ENCODE measurements at regions not wholly inside any gene's neighbourhood (a gene's known extent, or its start where the extent isn't known, plus 50 kb on each side); places are given as distances from the start of the nearest gene placed in this dataset.

DNA sequence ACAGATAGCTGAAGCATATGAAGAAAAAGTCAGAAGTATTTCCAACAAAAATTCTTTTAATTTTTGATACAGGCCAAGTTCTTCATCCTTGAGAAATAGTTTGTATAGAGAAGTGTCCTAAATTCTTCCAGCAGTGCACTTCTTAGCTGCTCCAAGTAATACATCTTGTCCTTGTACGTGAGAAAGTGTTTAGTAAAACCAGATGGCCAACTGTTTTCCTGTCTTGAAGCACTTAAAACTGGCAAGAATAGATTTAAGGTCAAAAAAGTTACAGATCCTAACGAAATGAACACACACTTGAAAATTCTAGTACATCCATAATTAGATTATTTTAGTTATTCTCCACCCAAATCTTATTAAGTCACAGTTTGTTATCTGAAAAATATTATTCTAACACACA lies 52.2 kb upstream of the HSF2 start:
- no peaks in the 10 kb centered on the region for H3K79me2 ChIP-seq (ENCODE audit: insufficient read depth, low read length)
- DNase-seq (ENCODE audit: low spot score), result no peak
- H3K36me3 ChIP-seq (replicated peaks in 1 of 2; ENCODE audit: control insufficient read depth in 1 of 2, insufficient read depth in 2 of 2, low read length in 2 of 2), result no peaks in the 10 kb centered on the region
- H4K20me1 ChIP-seq (ENCODE audit: insufficient read depth, low read length), result no peaks in the 10 kb centered on the region
- no peak for ATAC-seq
- no peak overlapping the region for H2AFZ ChIP-seq (ENCODE audit: low read length)
- FAIRE-seq, result no peak
- no peaks in the 10 kb centered on the region for H3K4me1 ChIP-seq (ENCODE audit: insufficient read depth, low read length)
- no peak overlapping the region for H3K27ac ChIP-seq (ENCODE audit: extremely low read length, insufficient read depth, low read length)
- BruUV-seq (replicated peaks), result no TSS peak
- no peak overlapping the region for H3K4me3 ChIP-seq (replicated peaks in 1 of 3; ENCODE audit: insufficient read depth in 1 of 3, low read depth in 2 of 3, low read length in 3 of 3)
- H3K9me3 ChIP-seq (ENCODE audit: low read length), result no peaks in the 10 kb centered on the region
- CTCF ChIA-PET (ENCODE audit: low intra/inter-chr PET ratio, low total read pairs), result no interaction called here
- in situ Hi-C loops (cut with HindIII; ENCODE audit: extremely low pct_ligation_motif_present, low pct_unique_long_range_greater_than_20kb), result no loop called here
- no peaks in the 10 kb centered on the region for H3K27me3 ChIP-seq (ENCODE audit: control insufficient read depth in 1 of 2, insufficient read depth in 2 of 2, low read length in 2 of 2)
- intact Hi-C loops (cut with micrococcal nuclease; ENCODE audit: unreplicated experiment), result no loop called here
- WGBS (ENCODE audit: low lambda C conversion rate), result 2% methylated on average over 2 of the region's 2 CpGs
- no peak overlapping the region for H3K4me2 ChIP-seq (ENCODE audit: low read depth, low read length)
- POLR2A ChIA-PET, result no interaction called here
- H3K9ac ChIP-seq (ENCODE audit: insufficient read depth, low read depth, low read length), result no peak overlapping the region
- TF ChIP-seq ZNF484 (CRISPR knock-in tag; IDR thresholded peaks at IDR 0.05; ENCODE audit: borderline replicate concordance, low read depth) (no peak), ZNF34 (CRISPR knock-in tag; IDR thresholded peaks at IDR 0.05; ENCODE audit: borderline replicate concordance) (no peak), ZFP1 (CRISPR knock-in tag; IDR thresholded peaks at IDR 0.05) (no peak), CBFB (CRISPR knock-in tag; IDR thresholded peaks at IDR 0.05) (no peak)

DNA sequence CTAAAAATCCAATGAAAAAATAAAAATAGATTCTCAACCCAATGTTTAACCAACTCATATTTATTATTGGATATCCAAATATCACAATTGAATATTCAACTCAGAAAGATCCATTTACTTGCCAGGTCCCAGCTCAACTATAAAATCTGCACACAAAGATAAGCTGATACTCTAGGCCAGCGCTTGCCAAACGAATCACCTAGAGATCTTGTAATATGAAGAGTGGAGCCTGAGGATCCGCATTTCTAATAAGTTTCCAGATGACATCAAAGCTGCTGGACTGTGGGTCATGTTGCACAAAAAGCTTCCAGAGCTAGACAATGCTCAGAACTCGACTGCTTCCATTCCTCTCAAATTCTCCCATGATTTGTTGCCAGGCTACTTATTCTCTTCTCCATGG lies 51.7 kb upstream of the HSF2 start:
- no peaks in the 10 kb centered on the region for H3K36me3 ChIP-seq (replicated peaks in 1 of 2; ENCODE audit: control insufficient read depth in 1 of 2, insufficient read depth in 2 of 2, low read length in 2 of 2)
- no peaks in the 10 kb centered on the region for H3K79me2 ChIP-seq (ENCODE audit: insufficient read depth, low read length)
- WGBS (ENCODE audit: low lambda C conversion rate), result 5% methylated on average over 4 of the region's 4 CpGs
- no peaks in the 10 kb centered on the region for H3K4me1 ChIP-seq (ENCODE audit: insufficient read depth, low read length)
- H4K20me1 ChIP-seq (ENCODE audit: insufficient read depth, low read length), result no peaks in the 10 kb centered on the region
- H3K27me3 ChIP-seq (ENCODE audit: control insufficient read depth in 1 of 2, insufficient read depth in 2 of 2, low read length in 2 of 2), result no peaks in the 10 kb centered on the region
- ChIA-PET POLR2A (no interaction called here), CTCF (ENCODE audit: low intra/inter-chr PET ratio, low total read pairs) (no interaction called here)
- H3K4me3 ChIP-seq (replicated peaks in 1 of 3; ENCODE audit: insufficient read depth in 1 of 3, low read depth in 2 of 3, low read length in 3 of 3), result no peak overlapping the region
- no peaks in the 10 kb centered on the region for H3K9me3 ChIP-seq (ENCODE audit: low read length)
- DNase-seq (ENCODE audit: low spot score) (no peak), ATAC-seq (no peak), FAIRE-seq (no peak)
- H3K4me2 ChIP-seq (ENCODE audit: low read depth, low read length), result no peak overlapping the region
- H2AFZ ChIP-seq (ENCODE audit: low read length), result no peak overlapping the region
- in situ Hi-C loops (cut with HindIII; ENCODE audit: extremely low pct_ligation_motif_present, low pct_unique_long_range_greater_than_20kb) (no loop called here), intact Hi-C loops (cut with micrococcal nuclease; ENCODE audit: unreplicated experiment) (no loop called here)
- H3K9ac ChIP-seq (ENCODE audit: insufficient read depth, low read depth, low read length), result no peak overlapping the region
- BruUV-seq (replicated peaks), result no TSS peak
- TF ChIP-seq ATAD3A (CRISPR knock-in tag; IDR thresholded peaks at IDR 0.05) (no peak), ZBTB38 (CRISPR knock-in tag; IDR thresholded peaks at IDR 0.05) (no peak), NFIB (CRISPR knock-in tag; IDR thresholded peaks at IDR 0.05; ENCODE audit: borderline replicate concordance) (no peak), HHEX (CRISPR knock-in tag; IDR thresholded peaks at IDR 0.05) (no peak), ZFP36L2 (CRISPR knock-in tag; IDR thresholded peaks at IDR 0.05) (no peak), PAF1 (CRISPR knock-in tag; IDR thresholded peaks at IDR 0.05) (no peak)
- H3K27ac ChIP-seq (ENCODE audit: extremely low read length, insufficient read depth, low read length), result no peak overlapping the region

Small RNAs in the stretch of these regions (small RNA-seq; reads per million reads assigned to genes)
- 0 reads per million in 3 experiments for gene AL603865.2 (ENCODE audit: insufficient read depth in 2 of 3, insufficient read length in 3 of 3, low read depth in 2 of 3, low replicate concordance in 1 of 3)
- 0 to 0.97 (median 0.10) reads per million in 3 experiments for gene RNU1-18P (ENCODE audit: insufficient read depth in 2 of 3, insufficient read length in 3 of 3, low read depth in 2 of 3, low replicate concordance in 1 of 3)
- 0 to 13.5 (median 0.41) reads per million in 3 experiments for gene RNU2-8P (ENCODE audit: insufficient read depth in 2 of 3, insufficient read length in 3 of 3, low read depth in 2 of 3, low replicate concordance in 1 of 3)
- gene RNU4-76P (ENCODE audit: insufficient read depth in 2 of 3, insufficient read length in 3 of 3, low read depth in 2 of 3, low replicate concordance in 1 of 3), result 0 reads per million in 3 experiments
